Inferior parietal cortex (tissue), 1 donor: ENCODE measurements at regions not wholly inside any gene's neighbourhood (a gene's known extent, or its start where the extent isn't known, plus 50 kb on each side); places are given as distances from the start of the nearest gene placed in this dataset.

Experiments
- DNase-seq: peaks from one replicate; pipeline ENCODE4 v3.0.0-alpha.2; 2016; ENCODE audit errors: extremely low spot score

DNA sequence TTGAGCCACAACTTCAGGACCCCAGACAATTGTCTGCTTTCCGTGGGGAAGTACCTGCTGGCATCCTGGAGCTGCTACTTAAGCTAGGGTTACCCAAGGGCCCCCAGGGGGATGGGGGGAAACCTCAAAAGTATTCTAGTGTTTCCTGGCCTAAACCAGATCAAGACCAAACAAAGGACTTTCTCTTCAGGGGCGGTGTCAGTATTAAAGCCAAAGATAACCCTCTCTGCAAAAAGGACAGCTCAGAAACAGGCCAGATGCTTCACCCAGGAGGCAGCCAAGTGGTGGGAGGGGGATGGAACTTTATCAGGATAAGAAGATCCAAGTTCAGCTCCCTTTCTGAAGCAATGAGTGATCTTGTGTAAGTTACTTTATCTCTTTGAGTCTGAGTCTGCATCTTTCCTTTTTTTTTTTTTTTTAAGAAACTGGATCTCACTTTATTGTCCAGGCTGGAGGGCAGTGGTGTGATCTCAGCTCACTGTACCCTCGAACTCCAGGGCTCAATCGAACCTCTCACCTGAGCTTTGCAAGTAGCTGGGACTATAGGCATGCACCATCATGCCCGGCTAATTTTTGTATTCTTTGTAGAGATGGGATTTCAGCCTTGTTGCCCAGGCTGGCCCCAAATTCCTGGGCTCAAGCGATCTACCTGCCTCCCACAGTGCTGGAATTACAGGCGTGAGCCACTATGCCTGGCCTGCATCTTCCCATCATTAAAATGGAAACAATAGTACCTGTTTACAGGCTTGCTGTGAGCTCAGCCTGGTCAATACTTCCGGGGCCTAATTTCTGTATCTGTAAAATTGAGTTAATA is 151.8 kb upstream of the PTPRM start:
- DNase-seq = no peak

DNA sequence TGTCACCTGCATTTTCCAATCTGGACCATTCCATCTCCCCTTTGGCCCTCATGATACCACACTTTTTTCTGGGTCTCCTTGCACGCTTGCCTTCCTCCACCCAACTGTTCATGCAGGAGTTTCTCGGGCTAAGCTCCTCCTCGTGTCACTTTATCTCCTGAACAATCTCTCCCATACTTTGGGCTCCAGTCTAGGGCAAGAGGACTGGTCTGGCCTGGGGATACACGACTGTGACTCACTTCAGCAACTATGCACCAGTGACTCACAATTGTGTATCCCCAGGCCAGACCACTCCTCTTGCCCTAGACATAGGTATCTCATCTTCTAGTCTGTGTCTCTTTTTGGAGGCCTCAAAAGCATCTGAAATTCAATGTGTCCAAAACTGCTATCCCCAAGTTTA is 149.4 kb upstream of the PTPRM start:
- DNase-seq = no peak

- no peak for DNase-seq
These were observed 137.3 kb upstream of the PTPRM start for GRCh38 chr18:7429831-7430230.

DNA sequence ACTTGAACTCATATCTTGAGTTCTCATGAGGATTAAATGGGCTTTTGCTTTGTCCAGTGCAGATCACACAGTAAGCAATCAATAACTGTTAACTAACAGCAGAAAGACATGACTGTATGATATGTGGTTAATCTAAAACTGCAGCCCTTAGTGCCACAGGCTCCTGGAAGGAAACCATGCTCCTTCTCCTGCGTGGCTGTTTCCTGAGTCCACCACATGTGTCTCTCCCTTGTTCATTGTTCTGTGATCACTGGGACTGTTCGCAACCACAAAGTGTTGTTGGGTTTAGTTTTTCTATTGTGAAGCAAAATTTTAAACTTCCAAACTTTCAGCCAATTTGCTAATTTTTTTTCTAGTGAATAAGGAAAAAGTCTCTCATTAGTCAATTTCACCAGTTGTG is 130.9 kb upstream of the PTPRM start:
- no peak for DNase-seq

- no peak for DNase-seq
These were observed 129.2 kb upstream of the PTPRM start for GRCh38 chr18:7437870-7438269.

- DNase-seq = no peak
These were observed 128.5 kb upstream of the PTPRM start for GRCh38 chr18:7438646-7439045.

DNA sequence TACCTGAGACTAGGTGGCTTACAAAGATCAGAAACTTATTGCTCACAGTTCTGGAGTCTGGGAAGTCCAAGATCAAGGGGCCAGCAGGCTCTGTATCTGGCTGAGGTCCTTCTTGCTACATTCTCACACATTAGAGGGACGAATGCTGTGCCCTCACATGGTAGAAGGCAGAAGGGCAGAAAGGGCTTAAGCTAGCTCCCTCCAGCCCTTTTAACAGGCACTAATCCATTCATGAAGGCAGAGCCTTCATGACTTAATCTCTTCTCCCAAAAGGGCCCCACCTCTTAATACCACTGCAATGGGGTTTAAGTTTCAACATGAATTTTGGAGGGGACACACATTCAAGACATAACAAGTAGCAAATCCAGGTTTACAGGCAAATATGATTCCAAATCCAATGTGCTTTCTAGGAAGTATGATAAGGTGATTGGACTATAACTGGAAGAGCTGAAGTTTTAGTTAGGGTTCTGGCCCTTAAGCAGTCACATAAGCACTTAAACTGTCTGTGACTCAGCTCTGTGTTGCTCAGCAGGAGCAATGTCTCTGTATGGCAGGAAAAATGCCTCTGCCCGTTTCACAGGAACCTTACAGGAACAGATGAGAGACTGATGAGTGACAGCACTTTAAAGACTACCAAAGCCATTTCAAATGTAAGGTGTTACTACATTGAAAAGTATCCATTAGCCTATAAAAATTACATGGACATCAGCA is 119.6 kb upstream of the PTPRM start:
- no peak for DNase-seq

DNA sequence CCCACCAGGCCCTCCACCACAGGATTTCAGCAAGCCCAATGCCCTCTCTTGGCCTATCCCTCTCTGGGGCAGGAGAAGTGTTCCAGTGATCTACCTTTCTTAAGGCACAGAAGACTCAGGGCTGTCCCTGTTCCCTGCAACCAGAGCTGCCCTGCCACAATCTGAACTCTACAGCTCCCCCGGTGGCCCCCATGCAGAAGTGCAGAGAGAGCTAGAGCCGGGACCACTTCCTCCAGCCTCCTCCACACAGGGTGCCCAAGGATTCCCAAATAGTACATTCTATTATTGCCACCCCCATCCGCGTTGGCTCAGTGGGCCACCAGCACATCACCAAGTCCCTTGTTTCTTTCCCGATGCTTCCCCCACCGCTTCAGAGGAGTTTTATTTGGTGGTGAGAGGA is 114.8 kb upstream of the PTPRM start:
- peak; percentile 10 for DNase-seq

DNA sequence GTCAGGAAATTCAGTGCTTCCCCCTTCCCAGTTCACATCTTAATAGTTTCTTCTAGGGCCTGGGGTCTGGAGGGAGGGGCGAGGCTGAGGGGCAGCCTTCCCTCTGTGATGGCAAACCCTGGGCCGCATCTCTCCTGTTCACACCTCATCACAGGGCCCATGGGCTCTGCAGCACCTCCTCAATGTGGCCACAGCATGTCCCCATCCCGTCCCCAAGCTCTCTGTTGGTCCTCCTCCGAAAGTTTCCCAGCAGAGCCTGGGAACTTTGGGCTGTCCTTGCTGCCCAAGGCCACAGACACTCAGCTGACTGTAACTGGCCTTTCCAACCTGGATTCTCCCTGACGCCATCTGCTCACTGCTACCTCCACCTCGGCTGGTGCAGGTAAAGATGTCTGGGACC is 112.7 kb upstream of the PTPRM start:
- no peak for DNase-seq

DNA sequence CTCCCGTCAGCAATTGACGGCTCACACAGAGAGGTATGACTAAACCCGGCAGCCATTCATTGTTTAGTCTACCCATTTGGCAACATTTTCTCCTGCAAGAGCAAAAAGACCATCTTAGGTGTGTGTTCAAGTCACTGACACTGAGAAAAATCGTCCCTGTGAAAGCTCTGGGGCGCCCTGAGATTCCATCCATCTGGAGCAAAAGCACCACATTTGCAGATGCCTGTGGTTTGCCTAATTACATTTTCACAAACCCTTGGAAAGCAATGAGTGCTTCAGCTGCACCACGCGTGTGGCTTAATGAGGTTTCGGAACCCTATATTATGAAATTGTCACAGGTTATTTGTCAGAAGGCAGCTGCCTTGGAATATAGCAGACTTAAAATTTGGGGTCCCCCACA is 110.7 kb upstream of the PTPRM start:
- DNase-seq = no peak

DNA sequence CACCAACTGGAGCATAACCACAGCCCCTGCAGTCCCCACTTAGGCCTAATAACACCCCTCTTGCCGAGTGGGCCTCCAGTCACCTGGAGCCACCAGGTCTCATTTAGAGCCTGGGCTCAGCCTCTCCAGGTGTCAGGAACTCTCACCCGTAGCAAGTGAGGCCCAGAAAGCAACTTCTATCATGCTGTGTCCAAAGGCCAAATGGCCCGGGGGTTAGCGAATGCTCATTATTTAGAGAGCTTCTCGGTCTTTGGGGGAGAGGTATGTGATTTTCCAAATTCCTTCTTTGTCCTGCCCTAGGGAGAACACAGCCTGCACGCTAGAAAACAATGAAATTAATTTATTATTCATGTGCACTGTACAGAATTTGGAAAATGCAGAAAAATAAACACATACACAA is 109.9 kb upstream of the PTPRM start:
- DNase-seq = no peak

DNA sequence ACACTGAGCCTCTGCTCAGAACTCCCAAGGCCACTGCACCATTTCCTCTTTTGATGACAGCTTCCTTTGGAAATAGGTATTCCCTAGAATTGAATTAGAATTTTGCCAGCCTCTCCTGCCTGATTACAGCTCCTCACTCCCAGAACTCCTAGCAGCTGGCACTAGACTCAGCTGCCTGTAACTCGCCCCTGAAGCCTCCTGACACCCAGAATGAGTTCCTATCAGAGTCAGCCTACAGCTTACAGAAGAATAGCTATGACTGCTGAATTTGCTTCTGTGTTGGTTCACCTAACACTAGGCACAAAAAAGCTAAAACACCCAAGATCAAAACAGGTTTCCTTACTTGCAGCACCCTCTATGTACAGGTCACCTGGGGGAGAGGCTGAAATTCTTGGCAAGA is 108.2 kb upstream of the PTPRM start:
- no peak for DNase-seq

- peak; percentile 45 for DNase-seq
These were observed 107.0 kb upstream of the PTPRM start for GRCh38 chr18:7459851-7460770.

GRCh38 chr18:7464245-7464966 is 102.7 kb upstream of the PTPRM start:
- DNase-seq = no peak

- DNase-seq = no peak
These were observed 100.9 kb upstream of the PTPRM start for GRCh38 chr18:7466190-7466589.

DNA sequence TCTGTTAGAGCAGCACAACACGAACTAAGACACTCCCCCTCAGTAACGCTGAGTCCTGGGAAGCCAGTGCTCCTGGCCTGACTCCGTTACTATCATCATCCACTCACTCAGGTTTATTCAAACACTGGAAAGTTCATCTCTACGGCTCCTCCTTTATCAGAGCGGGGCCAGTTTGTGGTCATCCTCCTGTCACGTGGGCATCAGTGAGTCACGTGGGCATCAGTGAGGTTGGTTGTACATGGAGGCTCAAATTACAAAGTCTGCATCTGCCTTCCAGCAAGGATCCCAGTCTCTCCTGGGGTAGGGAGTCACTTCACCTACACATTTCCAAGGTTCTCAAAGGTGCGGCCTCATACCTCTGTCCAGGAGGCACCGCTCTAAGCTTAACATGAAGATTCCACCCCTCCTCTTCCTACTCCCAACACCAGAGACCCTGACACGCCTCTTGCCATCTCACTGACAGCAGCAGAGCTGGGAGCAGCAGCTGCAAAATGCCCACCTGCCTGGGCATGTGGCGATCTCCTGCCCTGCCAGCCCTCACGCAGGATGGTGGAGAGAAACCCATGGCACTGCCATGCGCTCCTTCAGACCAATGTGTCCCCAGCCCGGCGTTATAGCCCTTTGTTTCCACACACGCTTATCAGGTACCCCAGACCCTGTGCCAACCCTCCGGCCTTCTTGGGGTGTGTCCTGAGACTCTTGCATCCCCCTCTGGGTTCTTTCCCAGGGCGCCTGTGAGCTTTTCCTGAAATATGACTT is 99.2 kb upstream of the PTPRM start:
- no peak for DNase-seq

- DNase-seq = no peak
These were observed 97.0 kb upstream of the PTPRM start for GRCh38 chr18:7470101-7470500.

DNA sequence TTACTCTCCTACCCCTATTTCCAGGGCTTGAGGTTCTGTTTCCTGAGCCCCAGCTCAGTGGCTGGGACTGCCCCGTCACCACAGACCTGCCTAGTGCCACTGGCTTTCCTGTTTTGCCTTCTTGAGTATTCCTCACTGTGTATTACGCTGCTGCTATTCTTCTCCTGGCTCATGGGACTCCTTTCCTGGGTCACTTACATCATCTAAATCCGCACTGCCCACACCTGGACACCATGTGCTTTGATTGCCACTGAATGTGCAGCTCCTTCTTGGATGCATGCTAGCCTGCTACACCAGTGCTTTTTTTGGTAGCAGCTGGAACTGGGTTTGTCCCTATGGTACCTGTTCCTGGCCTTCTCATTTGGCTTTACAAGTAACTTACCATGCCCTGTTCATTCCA is 96.6 kb upstream of the PTPRM start:
- DNase-seq = no peak

DNA sequence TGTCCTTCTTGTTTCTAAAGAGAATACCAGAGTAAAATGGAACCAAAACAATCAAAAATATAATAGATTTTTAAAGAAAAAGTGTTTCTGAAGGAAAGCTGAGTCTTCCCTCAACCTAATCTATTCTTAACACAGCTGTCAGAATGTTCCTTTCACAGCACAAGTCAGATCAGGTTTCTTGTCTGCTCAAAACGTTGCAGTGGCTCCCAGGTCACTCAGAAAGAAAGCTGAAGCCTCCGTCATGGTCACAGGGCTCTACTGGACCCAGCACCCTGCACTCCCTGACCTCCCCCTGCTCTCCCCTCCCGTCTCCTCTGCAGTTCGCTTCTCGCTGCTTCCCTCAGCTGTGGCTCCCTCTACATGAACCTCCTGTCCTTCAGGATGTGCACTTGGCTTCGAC is 90.7 kb upstream of the PTPRM start:
- no peak for DNase-seq

- no peak for DNase-seq
These were observed 87.4 kb upstream of the PTPRM start for GRCh38 chr18:7479756-7480155.

- no peak for DNase-seq
These were observed 86.2 kb upstream of the PTPRM start for GRCh38 chr18:7480879-7481278.
